HepG2 (cell line): ENCODE measurements at regions not wholly inside any gene's neighbourhood (a gene's known extent, or its start where the extent isn't known, plus 50 kb on each side); places are given as distances from the start of the nearest gene placed in this dataset.

Experiments
- MTF1 ChIP-seq: sonication (generic); formaldehyde crosslinking; IDR thresholded peaks from 2 replicates; pipeline ENCODE4 v1.5.0; 2020; ENCODE audit warnings: missing genetic modification reagents
- ZNF569 ChIP-seq: sonication (generic); formaldehyde crosslinking; IDR thresholded peaks from 2 replicates; pipeline ENCODE4 v1.5.0; 2020; ENCODE audit warnings: mild to moderate bottlenecking, missing genetic modification reagents, moderate library complexity, borderline replicate concordance
- TF ChIP-seq, protein P1 (sequence below): sonication (generic); formaldehyde crosslinking; IDR thresholded peaks from 2 replicates; pipeline ENCODE4 v1.5.0; 2020; ENCODE audit warnings: mild to moderate bottlenecking, missing genetic modification reagents

GRCh38 chr22:27144321-27144720 lies 486.9 kb downstream of the MIAT start:
- TF ChIP-seq, protein P1, sequence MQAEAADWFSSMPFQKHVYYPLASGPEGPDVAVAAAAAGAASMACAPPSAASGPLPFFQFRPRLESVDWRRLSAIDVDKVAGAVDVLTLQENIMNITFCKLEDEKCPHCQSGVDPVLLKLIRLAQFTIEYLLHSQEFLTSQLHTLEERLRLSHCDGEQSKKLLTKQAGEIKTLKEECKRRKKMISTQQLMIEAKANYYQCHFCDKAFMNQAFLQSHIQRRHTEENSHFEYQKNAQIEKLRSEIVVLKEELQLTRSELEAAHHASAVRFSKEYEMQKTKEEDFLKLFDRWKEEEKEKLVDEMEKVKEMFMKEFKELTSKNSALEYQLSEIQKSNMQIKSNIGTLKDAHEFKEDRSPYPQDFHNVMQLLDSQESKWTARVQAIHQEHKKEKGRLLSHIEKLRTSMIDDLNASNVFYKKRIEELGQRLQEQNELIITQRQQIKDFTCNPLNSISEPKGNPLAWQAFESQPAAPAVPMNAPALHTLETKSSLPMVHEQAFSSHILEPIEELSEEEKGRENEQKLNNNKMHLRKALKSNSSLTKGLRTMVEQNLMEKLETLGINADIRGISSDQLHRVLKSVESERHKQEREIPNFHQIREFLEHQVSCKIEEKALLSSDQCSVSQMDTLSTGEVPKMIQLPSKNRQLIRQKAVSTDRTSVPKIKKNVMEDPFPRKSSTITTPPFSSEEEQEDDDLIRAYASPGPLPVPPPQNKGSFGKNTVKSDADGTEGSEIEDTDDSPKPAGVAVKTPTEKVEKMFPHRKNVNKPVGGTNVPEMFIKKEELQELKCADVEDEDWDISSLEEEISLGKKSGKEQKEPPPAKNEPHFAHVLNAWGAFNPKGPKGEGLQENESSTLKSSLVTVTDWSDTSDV (CRISPR knock-in tag): no peak
- TF ChIP-seq MTF1 (no peak), ZNF569 (CRISPR knock-in tag) (no peak)
